Gastroesophageal sphincter (tissue), 4 donors: ENCODE measurements at regions not wholly inside any gene's neighbourhood (a gene's known extent, or its start where the extent isn't known, plus 50 kb on each side); places are given as distances from the start of the nearest gene placed in this dataset.

Experiments used
- ATAC-seq: fragments of 150-250 bp; one replicate; pipeline ENCODE4 v1.9.1; 2016; ENCODE audit warnings: mild to moderate bottlenecking, moderate library complexity
- H3K27ac ChIP-seq, 4 donors: fragments of 200-600 bp; sonication (generic) in 3 of 4; 1 replicate in 3 of 4; 2 replicates in 1 of 4; pipeline ENCODE4 v1.5.1; 2016 to 2019
- H3K27me3 ChIP-seq: fragments of 200-600 bp; sonication (generic); one replicate; pipeline ENCODE4 v1.5.1; 2019
- H3K36me3 ChIP-seq, 2 donors: fragments of 200-600 bp; sonication (generic); one replicate each; pipeline ENCODE4 v1.5.1; 2019; ENCODE audit warnings: control low read depth in 1 of 2
- H3K4me1 ChIP-seq, 3 donors: fragments of 200-600 bp; sonication (generic); 1 replicate in 2 of 3; 2 replicates in 1 of 3; pipeline ENCODE4 v1.5.1; 2016 to 2019; ENCODE audit warnings: control low read depth in 2 of 3
- H3K4me3 ChIP-seq, 2 donors: fragments of 200-600 bp; sonication (generic); one replicate each; pipeline ENCODE4 v1.5.1; 2019; ENCODE audit warnings: mild to moderate bottlenecking in 1 of 2, moderate library complexity in 1 of 2
- H3K9me3 ChIP-seq, 3 donors: fragments of 200-600 bp; sonication (generic); one replicate each; pipeline ENCODE4 v1.5.1; 2017 to 2019; ENCODE audit warnings: control low read depth in 2 of 3
- EP300 ChIP-seq: sonication (generic); formaldehyde crosslinking; IDR thresholded peaks from one replicate; pipeline ENCODE4 v1.6.1; 2017; ENCODE audit warnings: antibody characterized with exemption, mild to moderate bottlenecking
- POLR2A ChIP-seq, 2 donors: fragments of 450-650 bp; IDR thresholded peaks; one replicate each; pipeline ENCODE4 v1.6.1; 2017; ENCODE audit warnings: antibody characterized with exemption in 2 of 2, mild to moderate bottlenecking in 2 of 2, moderate library complexity in 1 of 2
- POLR2AphosphoS5 ChIP-seq: sonication (generic); formaldehyde crosslinking; IDR thresholded peaks from one replicate; pipeline ENCODE4 v1.6.1; 2017; ENCODE audit warnings: antibody characterized with exemption
- WGBS, 2 donors: methylation state at CpG; one replicate each; pipeline ENCODE4 v1.1.5; 2018; ENCODE audit warnings: low coverage in 1 of 2; 5-methylcytosine and 5-hydroxymethylcytosine counted together
- TF ChIP-seq, protein P1 (sequence below), 4 experiments: fragments of 200-600 bp in 2 of 4; fragments of 450-650 bp in 2 of 4; sonication (generic) in 1 of 4; IDR thresholded peaks; one replicate each; pipeline ENCODE4 v1.5.1; 2017 to 2019; ENCODE audit warnings: antibody characterized with exemption in 4 of 4, mild to moderate bottlenecking in 2 of 4, moderate library complexity in 2 of 4

GRCh38 chr20:23246717-23247664 is 103.6 kb upstream of the NXT1 start:
- 53 to 56% methylated on average over 14 to 18 of the region's 21 CpGs for WGBS, 2 donors
- Histone ChIP-seq H3K4me1 (peaks cover 0 to 24% (median 20%) of the 10 kb centered on the region in 3 donors), H3K36me3 (no peaks in the 10 kb centered on the region), H3K27me3 (peaks cover 23% of the 10 kb centered on the region), H3K27ac (peak overlapping the region in 3 of 4 donors; percentile 48 to 55 (median 49)), H3K9me3 (no peaks in the 10 kb centered on the region), H3K4me3 (no peak overlapping the region)
- TF ChIP-seq POLR2A (IDR thresholded peaks at IDR 0.05) (no peak), EP300 (no peak), POLR2AphosphoS5 (no peak)
- TF ChIP-seq, protein P1, sequence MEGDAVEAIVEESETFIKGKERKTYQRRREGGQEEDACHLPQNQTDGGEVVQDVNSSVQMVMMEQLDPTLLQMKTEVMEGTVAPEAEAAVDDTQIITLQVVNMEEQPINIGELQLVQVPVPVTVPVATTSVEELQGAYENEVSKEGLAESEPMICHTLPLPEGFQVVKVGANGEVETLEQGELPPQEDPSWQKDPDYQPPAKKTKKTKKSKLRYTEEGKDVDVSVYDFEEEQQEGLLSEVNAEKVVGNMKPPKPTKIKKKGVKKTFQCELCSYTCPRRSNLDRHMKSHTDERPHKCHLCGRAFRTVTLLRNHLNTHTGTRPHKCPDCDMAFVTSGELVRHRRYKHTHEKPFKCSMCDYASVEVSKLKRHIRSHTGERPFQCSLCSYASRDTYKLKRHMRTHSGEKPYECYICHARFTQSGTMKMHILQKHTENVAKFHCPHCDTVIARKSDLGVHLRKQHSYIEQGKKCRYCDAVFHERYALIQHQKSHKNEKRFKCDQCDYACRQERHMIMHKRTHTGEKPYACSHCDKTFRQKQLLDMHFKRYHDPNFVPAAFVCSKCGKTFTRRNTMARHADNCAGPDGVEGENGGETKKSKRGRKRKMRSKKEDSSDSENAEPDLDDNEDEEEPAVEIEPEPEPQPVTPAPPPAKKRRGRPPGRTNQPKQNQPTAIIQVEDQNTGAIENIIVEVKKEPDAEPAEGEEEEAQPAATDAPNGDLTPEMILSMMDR (IDR thresholded peaks at IDR 0.05) = no peak
- ATAC-seq = peak; percentile 77

- no peaks in the 10 kb centered on the region for H3K9me3 ChIP-seq
- WGBS, 2 donors = 56 to 70% methylated on average over 8 to 9 of the region's 11 CpGs
- peak; percentile 39 for ATAC-seq
- H3K36me3 ChIP-seq = no peaks in the 10 kb centered on the region
- H3K27ac ChIP-seq = peak overlapping the region in 3 of 4 donors; percentile 43 to 55 (median 49)
- H3K4me1 ChIP-seq = peaks cover 0 to 24% (median 20%) of the 10 kb centered on the region in 3 donors
- TF ChIP-seq POLR2A (IDR thresholded peaks at IDR 0.05) = no peak
- TF ChIP-seq, protein P1 (IDR thresholded peaks at IDR 0.05) = peak in 3 of 4 experiments; percentile 32 to 58 (median 46)
- peaks cover 16% of the 10 kb centered on the region for H3K27me3 ChIP-seq
- no peak overlapping the region for H3K4me3 ChIP-seq
These were observed 104.9 kb upstream of the NXT1 start for GRCh38 chr20:23245553-23246181.

- Histone ChIP-seq H3K9me3 (peaks cover 0 to 2% (median 0%) of the 10 kb centered on the region in 3 donors), H3K4me1 (peaks cover 0 to 24% (median 20%) of the 10 kb centered on the region in 3 donors), H3K36me3 (no peaks in the 10 kb centered on the region), H3K27ac (peak overlapping the region in 2 of 4 donors; percentile 52 to 54), H3K4me3 (no peak overlapping the region), H3K27me3 (peaks cover 11% of the 10 kb centered on the region)
- peak; percentile 2 for ATAC-seq
- TF ChIP-seq EP300 (no peak), POLR2A (IDR thresholded peaks at IDR 0.05) (no peak), POLR2AphosphoS5 (no peak)
- TF ChIP-seq, protein P1 (IDR thresholded peaks at IDR 0.05) = no peak
- WGBS, 2 donors = 84 to 86% methylated on average over 5 to 9 of the region's 13 CpGs
These were observed 105.6 kb upstream of the NXT1 start for GRCh38 chr20:23244916-23245552.

DNA sequence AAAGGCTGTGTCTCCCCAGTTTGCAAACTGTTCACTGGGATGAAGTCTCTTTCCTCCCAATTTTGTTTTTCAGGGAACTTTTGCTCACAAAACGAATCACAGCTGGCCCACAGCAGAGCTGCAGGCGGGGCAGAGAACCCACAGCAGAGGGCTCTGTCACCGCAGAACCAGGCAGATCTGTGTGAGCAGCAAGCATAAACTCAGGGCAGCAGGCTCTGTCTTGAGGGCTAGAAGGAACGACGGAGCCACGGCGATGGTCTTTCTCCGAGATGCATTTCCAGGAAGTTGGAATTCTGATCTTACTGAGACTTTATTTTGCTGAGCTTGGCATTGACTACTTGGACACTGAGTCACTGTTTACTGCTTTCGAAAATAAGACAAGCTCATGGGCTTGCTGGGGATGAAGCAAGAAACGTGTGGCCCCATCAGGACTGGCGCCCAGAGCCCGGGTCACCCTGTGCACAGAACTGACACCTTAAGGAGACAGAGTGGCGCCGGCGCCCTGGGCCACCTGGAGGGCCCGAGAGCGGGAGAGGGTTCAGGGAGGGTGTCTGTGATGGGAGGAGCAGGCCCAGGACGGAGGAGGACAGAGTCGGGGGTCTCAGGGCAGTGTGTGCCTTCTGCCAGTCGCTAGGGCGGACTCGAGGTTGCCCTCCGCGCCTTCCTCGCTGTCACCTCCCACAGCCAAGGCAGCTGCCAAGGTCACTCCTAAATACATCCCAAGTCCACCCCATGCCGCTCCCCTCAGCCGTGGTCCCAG is 106.3 kb upstream of the NXT1 start:
- Histone ChIP-seq H3K4me3 (no peak overlapping the region), H3K27me3 (peaks cover 6% of the 10 kb centered on the region), H3K9me3 (peaks cover 0 to 9% (median 0%) of the 10 kb centered on the region in 3 donors), H3K27ac (peak overlapping the region in 2 of 4 donors; percentile 52 to 54), H3K4me1 (peaks cover 0 to 24% (median 20%) of the 10 kb centered on the region in 3 donors), H3K36me3 (no peaks in the 10 kb centered on the region)
- WGBS, 2 donors = 76 to 82% methylated on average over 4 to 5 of the region's 27 CpGs
- TF ChIP-seq EP300 = no peak
- TF ChIP-seq, protein P1 (IDR thresholded peaks at IDR 0.05) = no peak
- peak; percentile 66 for ATAC-seq
